Gastrocnemius medialis (tissue), 4 donors: ENCODE measurements at regions not wholly inside any gene's neighbourhood (a gene's known extent, or its start where the extent isn't known, plus 50 kb on each side); places are given as distances from the start of the nearest gene placed in this dataset.

Experiments used
- ATAC-seq, 2 donors: fragments of 150-250 bp; one replicate each; pipeline ENCODE4 v1.9.1; 2016
- DNase-seq, 2 donors: peaks; one replicate each; pipeline ENCODE4 v3.0.0-alpha.2; 2019
- H3K27ac ChIP-seq, 4 donors: fragments of 200-600 bp; sonication (generic); 1 replicate in 1 of 4; 2 replicates in 3 of 4; pipeline ENCODE4 v1.5.1; 2016 to 2018; ENCODE audit warnings: mild to moderate bottlenecking in 2 of 4, moderate library complexity in 1 of 4
- H3K27me3 ChIP-seq, 3 donors: fragments of 200-600 bp; sonication (generic) in 2 of 3; 1 replicate in 1 of 3; 2 replicates in 2 of 3; pipeline versions ENCODE4 v1.5.1 to v1.6.0; 2016 to 2019; ENCODE audit warnings: mild to moderate bottlenecking in 1 of 3, moderate library complexity in 1 of 3
- H3K36me3 ChIP-seq, 2 donors: fragments of 200-600 bp; sonication (generic) in 1 of 2; one replicate each; pipeline ENCODE4 v1.5.1; 2017 to 2018
- H3K4me1 ChIP-seq, 2 donors: fragments of 200-600 bp; sonication (generic) in 1 of 2; one replicate each; pipeline ENCODE4 v1.5.1; 2016 to 2017; ENCODE audit warnings: mild to moderate bottlenecking in 2 of 2
- H3K4me3 ChIP-seq, 4 donors: fragments of 200-600 bp; sonication (generic) in 3 of 4; 1 replicate in 1 of 4; 2 replicates in 3 of 4; pipeline ENCODE4 v1.5.1; 2016 to 2019; ENCODE audit warnings: mild to moderate bottlenecking in 2 of 4
- H3K9me3 ChIP-seq, 3 donors: fragments of 200-600 bp; sonication (generic) in 2 of 3; 1 replicate in 1 of 3; 2 replicates in 2 of 3; pipeline ENCODE4 v1.5.1; 2016 to 2019
- CTCF ChIP-seq, 5 experiments: fragments of 450-650 bp in 3 of 5; fragments of 200-600 bp in 2 of 5; sonication (generic) in 2 of 5; IDR thresholded peaks in 4 of 5; conservative IDR thresholded peaks in 1 of 5; 1 replicate in 4 of 5; 2 replicates in 1 of 5; pipeline ENCODE4 v1.5.1; 2016 to 2019; ENCODE audit warnings: antibody characterized with exemption in 5 of 5, mild to moderate bottlenecking in 3 of 5, moderate library complexity in 3 of 5
- POLR2A ChIP-seq, 2 donors: fragments of 450-650 bp; IDR thresholded peaks; one replicate each; pipeline ENCODE4 v1.6.1; 2017; ENCODE audit warnings: antibody characterized with exemption in 2 of 2, mild to moderate bottlenecking in 2 of 2, moderate library complexity in 2 of 2
- in situ Hi-C, 4 donors: fragments of 200-750 bp; cut with MboI; loops; one replicate each; pipeline versions ENCODE4 v1.15.0 to v1.8.0; 2017; ENCODE audit warnings: low sequenced_read_pairs in 4 of 4
- intact Hi-C: fragments of 100-400 bp; cut with DNase I; formaldehyde crosslinking; loops from one replicate; pipeline ENCODE4 v1.15.1; 2023; ENCODE audit warnings: low total_unique reads

GRCh38 chr9:106284296-106284695, 578.7 kb upstream of the ZNF462 start:
- H3K9me3 ChIP-seq = no peaks in the 10 kb centered on the region
- no peak overlapping the region for H3K27ac ChIP-seq
- DNase-seq = no peak
- no peak overlapping the region for H3K4me3 ChIP-seq
- H3K36me3 ChIP-seq = no peaks in the 10 kb centered on the region
- H3K4me1 ChIP-seq = no peaks in the 10 kb centered on the region
- no peaks in the 10 kb centered on the region for H3K27me3 ChIP-seq
- intact Hi-C loops (no loop called here), in situ Hi-C loops (no loop called here)
- ATAC-seq = no peak
- TF ChIP-seq POLR2A (IDR thresholded peaks at IDR 0.05) (no peak), CTCF (IDR thresholded peaks at IDR 0.05 in 4 of 5, conservative IDR thresholded peaks at IDR 0.05 in 1 of 5) (no peak)

DNA sequence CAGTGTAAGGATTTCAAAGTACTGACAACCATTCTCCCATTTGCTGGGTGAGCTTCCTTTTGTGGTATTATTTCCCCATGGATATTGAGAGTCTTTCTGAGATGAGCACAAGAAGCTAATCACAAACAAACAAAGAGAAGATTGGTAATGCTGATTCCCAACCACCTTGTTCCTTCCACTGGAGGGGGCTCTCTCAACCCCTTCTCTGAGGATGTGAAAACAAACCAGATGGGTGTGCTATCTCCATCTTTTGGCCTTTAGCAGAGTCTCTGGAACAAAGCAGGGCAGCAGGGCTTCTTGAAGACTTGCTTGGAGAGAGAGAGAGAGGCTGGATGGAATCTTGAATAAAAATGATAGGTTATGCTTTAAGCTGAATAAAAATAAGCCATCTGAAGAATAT, 576.7 kb upstream of the ZNF462 start:
- no peaks in the 10 kb centered on the region for H3K36me3 ChIP-seq
- intact Hi-C loops (no loop called here), in situ Hi-C loops (no loop called here)
- H3K9me3 ChIP-seq = no peaks in the 10 kb centered on the region
- no peak overlapping the region for H3K4me3 ChIP-seq
- TF ChIP-seq POLR2A (IDR thresholded peaks at IDR 0.05) (no peak), CTCF (IDR thresholded peaks at IDR 0.05 in 4 of 5, conservative IDR thresholded peaks at IDR 0.05 in 1 of 5) (no peak)
- no peak overlapping the region for H3K27ac ChIP-seq
- no peaks in the 10 kb centered on the region for H3K27me3 ChIP-seq
- H3K4me1 ChIP-seq = no peaks in the 10 kb centered on the region
- DNase-seq (no peak), ATAC-seq (peak in 1 of 2 donors; percentile 33)

DNA sequence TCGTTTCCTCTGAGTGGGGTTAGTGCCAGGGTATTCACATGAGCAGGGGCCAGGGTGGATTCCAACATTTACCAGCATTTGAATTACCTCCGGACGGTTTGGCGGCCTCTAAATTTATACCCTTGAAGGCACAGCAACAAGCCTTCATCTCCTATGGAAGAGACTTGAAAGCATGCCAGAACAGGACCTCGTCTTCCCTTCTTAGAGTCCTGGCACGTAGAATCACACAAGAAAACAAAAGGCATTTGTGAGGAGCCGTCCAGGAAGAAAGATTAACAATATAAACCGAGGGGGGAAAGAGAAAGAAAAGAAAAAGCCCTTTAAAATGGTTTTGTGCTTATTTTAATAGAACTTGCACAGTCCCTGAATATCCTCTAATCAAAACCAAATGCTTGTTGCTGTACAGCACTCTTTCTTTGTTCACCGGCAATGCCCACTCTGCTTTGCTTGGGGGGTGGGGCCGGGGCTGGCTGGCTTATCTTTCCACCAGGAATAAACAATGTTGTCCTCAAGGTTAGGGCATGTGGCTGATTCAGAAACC, 575.8 kb upstream of the ZNF462 start:
- Histone ChIP-seq H3K9me3 (no peaks in the 10 kb centered on the region), H3K4me1 (no peaks in the 10 kb centered on the region), H3K4me3 (peak overlapping the region in 3 of 4 donors; percentile 4 to 40 (median 17)), H3K27ac (no peak overlapping the region), H3K27me3 (no peaks in the 10 kb centered on the region), H3K36me3 (no peaks in the 10 kb centered on the region)
- in situ Hi-C loops (no loop called here), intact Hi-C loops (no loop called here)
- TF ChIP-seq POLR2A (IDR thresholded peaks at IDR 0.05) = no peak
- TF ChIP-seq CTCF (IDR thresholded peaks at IDR 0.05 in 4 of 5, conservative IDR thresholded peaks at IDR 0.05 in 1 of 5) = no peak
- ATAC-seq (no peak), DNase-seq (no peak)

DNA sequence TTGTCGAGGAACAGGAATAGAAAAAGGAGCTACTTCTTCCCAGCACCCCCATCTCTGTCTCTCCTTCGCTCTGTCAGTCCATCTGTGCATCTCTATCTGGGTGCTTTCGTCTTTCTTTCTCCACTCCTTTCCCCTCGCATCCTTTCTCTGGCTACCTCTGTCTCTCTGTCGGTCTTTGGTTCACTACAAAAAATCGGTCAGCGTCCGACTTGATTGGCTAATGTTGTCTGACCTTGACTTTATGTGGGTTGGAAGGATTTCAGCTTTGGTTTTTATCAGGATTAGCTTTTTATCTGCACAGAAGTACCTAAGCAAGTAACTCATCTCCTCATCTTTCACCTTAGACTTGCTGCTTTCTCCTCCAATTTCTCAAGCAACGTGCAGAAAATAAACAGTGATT, 575.2 kb upstream of the ZNF462 start:
- intact Hi-C loops (no loop called here), in situ Hi-C loops (no loop called here)
- TF ChIP-seq POLR2A (IDR thresholded peaks at IDR 0.05) = no peak
- TF ChIP-seq CTCF (IDR thresholded peaks at IDR 0.05 in 4 of 5, conservative IDR thresholded peaks at IDR 0.05 in 1 of 5) = no peak
- no peaks in the 10 kb centered on the region for H3K27me3 ChIP-seq
- H3K4me1 ChIP-seq = no peaks in the 10 kb centered on the region
- no peaks in the 10 kb centered on the region for H3K36me3 ChIP-seq
- DNase-seq (no peak), ATAC-seq (no peak)
- H3K27ac ChIP-seq = no peak overlapping the region
- H3K9me3 ChIP-seq = no peaks in the 10 kb centered on the region
- H3K4me3 ChIP-seq = no peak overlapping the region

DNA sequence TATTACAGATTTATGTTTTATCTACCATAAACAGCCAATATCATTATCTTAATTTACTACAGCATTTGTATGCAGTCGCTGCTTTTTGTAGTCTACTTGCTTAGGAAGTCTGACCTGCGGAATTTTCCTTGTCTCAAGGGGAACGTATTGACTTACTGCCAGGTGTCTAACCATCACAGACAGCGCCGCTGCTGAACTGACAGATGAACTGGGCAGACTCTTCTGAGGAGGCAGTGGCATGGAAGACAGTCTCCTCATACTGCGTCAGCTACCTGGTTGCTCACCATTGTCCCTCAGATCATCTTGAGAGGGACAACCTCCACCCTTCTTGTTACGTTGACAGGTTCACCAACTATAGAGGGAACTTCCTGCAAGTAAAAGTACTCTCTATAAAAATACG, 574.3 kb upstream of the ZNF462 start:
- intact Hi-C loops (no loop called here), in situ Hi-C loops (no loop called here)
- DNase-seq = no peak
- Histone ChIP-seq H3K4me1 (no peaks in the 10 kb centered on the region), H3K4me3 (no peak overlapping the region), H3K27me3 (no peaks in the 10 kb centered on the region), H3K9me3 (no peaks in the 10 kb centered on the region), H3K36me3 (no peaks in the 10 kb centered on the region), H3K27ac (no peak overlapping the region)
- TF ChIP-seq CTCF (IDR thresholded peaks at IDR 0.05 in 4 of 5, conservative IDR thresholded peaks at IDR 0.05 in 1 of 5) = no peak
- no peak for TF ChIP-seq POLR2A (IDR thresholded peaks at IDR 0.05)
- ATAC-seq = no peak
